ENCODE measurements at regions not wholly inside any gene's neighbourhood (a gene's known extent, or its start where the extent isn't known, plus 50 kb on each side); places are given as distances from the start of the nearest gene placed in this dataset.

DNA sequence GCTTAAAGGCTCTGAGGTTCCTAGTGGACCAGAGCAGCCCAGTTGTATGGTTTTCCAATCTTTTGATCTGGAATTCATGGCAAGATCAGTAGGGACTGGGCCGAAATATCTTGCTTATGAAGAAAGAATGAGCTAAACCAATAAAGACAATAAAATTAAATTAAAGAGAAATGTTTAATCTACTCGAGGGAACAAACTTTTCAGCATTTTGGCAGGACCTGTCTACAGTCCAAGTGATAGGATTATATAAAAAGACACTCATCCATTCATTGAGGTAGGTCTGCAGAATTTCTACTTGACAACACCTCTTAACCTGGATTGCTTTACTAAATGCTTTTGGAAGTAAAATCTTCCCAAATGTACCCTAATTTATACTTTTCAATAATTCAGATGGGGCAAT, 113.6 kb downstream of the AXIN2 start:
- ATAC-seq (no peak), DNase-seq (no peak)
- intact Hi-C loops (cut with micrococcal nuclease), result no loop called here

GRCh38 chr17:65446838-65447526, 114.5 kb downstream of the AXIN2 start:
- intact Hi-C loops (cut with micrococcal nuclease), result no loop called here
- DNase-seq (peak; percentile 48), ATAC-seq (peak; percentile 64)

DNA sequence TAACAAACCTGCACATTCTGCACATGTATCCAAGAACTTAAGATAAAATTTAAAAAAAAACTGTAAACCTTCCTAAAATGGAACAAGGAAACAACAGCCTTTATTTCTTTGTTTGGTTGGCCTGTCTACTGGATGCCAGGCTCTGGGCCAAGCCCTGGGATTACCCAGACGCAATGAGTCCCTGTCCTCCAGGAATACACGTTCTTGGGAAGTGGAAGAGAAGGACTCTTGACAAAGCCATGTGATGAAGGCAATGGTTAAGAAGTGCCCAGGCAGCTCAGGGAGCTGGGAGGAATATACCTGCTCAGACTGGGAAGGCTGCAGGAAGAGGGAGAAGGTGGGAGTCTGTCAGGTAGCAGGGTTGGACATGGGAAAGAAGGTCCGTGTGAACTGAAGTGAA, 115.4 kb downstream of the AXIN2 start:
- no peak for ATAC-seq
- intact Hi-C loops (cut with micrococcal nuclease), result no loop called here
- no peak for DNase-seq

- intact Hi-C loops (cut with micrococcal nuclease), result no loop called here
- ATAC-seq (no peak), DNase-seq (no peak)
These were observed 117.4 kb downstream of the AXIN2 start for GRCh38 chr17:65444049-65444448.

DNA sequence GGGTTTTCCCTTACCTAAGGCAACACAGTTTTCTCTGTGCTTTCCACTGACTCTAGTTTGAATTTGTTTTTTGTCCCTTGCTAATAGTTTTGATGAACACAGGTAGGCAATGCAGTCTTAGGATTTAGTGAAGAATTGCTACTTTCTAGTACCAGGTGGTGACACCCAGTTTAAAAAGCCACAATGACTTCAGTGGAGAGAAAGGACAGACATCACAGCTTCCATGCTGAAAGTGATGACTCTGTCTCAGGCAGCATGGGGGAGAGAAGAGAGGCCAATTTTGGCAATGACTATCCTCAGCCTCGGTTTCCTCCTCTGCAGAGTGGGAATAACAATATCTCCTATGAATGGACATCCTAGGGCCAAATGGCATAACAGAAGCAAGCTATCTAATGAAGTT, 118.8 kb downstream of the AXIN2 start:
- ATAC-seq (no peak), DNase-seq (no peak)
- intact Hi-C loops (cut with micrococcal nuclease), result no loop called here

GRCh38 chr17:65442250-65442649, 119.2 kb downstream of the AXIN2 start:
- DNase-seq, result no peak
- intact Hi-C loops (cut with micrococcal nuclease), result no loop called here

GRCh38 chr17:65441053-65441605, 120.3 kb downstream of the AXIN2 start:
- no peak for DNase-seq

More at GRCh38 chr17:65442250-65442649, 119.2 kb downstream of the AXIN2 start:
- no peak for ATAC-seq

DNA sequence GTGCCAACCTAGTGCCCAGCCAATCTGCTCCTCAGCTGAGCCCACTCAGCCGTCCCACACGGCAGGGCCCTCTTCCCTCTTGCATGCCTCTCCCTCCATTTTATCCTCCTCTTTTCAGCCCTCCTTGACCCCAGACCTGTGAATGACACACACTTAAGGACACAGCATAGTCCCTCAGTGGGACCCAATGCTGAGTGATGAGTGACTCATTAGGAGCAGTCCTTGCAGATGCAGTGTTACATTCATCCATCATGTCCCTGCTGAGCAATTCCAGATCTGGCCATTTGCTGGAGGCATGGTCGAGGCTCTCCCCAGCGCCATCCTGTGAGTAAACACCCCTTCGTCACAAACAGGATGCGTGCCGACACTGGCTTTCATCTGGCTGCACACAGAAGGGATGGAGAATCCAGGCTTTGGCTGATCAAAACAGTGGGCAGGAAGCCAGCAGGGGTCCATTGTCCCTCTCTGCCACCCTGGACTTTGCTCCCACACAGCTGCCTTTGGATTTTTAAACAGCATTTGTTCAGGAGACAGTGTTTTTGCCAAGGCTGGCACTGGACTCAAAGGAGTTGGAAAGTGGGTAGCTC, 122.6 kb downstream of the AXIN2 start:
- intact Hi-C loops (cut with micrococcal nuclease), result no loop called here
- no peak for DNase-seq
- no peak for ATAC-seq

More at GRCh38 chr17:65441053-65441605, 120.3 kb downstream of the AXIN2 start:
- intact Hi-C loops (cut with micrococcal nuclease), result no loop called here
- ATAC-seq, result no peak

DNA sequence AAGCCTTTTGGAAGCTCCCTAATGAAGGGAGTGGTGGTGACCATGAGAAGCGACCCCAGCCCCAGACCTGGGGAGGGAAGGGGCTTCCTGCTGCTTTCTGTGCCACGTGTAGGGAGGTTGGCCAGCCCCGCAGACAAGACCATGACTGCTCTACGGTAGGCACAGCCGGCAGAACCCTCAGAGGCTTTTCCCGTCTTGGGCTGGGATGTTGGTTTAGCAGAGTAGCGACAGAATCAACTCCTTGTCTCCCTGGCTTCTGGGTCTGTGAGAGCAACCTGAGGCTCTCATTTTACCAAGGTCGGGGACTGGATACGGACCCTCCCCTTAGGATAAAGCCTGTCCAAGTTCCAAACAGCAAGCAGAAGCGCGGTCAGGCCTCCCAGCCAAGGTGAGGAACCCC, 123.3 kb downstream of the AXIN2 start:
- intact Hi-C loops (cut with micrococcal nuclease), result no loop called here
- ATAC-seq, result no peak
- no peak for DNase-seq

DNA sequence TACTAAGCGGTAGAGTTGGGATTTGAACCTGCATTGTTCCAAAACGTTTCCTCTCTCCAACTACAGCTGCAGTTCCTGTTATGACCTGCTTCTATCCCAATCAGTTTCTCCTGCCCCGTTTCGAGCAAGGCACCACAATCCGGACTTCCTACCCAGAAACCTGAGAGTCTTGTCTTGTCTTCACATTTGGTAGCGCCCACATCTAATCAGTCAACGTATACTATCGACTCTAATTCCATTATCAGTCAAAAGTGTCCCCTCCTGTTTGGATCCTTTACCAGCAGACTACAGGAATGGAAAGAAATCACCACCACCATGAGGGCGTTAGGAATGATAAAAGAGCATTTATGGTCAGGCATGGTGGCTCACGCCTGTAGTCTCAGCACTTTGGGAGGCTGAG, 124.6 kb downstream of the AXIN2 start:
- ATAC-seq (no peak), DNase-seq (no peak)
- intact Hi-C loops (cut with micrococcal nuclease), result no loop called here

- DNase-seq (no peak), ATAC-seq (no peak)
- intact Hi-C loops (cut with micrococcal nuclease), result no loop called here
These were observed 126.6 kb downstream of the AXIN2 start for GRCh38 chr17:65434878-65435277.

DNA sequence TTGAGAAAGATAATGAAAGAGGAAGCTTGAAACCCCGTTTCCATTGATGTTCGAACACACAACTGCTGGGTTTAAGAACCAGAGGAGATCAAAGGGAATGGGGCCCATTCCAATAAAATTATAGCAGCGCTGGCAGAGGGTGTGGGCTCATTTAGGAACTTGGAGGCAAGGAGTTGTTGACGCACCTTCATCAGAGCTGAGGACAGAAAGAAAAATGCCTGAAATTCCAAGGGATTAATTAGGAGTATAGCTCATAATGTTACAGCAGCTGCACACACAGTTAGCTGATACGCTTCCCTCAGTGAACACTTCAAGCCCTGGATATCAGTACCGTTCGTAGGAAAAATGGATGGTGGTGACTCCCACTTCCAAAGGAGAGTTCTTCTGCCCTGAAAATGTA, 127.2 kb downstream of the AXIN2 start:
- no peak for ATAC-seq
- no peak for DNase-seq
- intact Hi-C loops (cut with micrococcal nuclease), result no loop called here

GRCh38 chr17:65433592-65433991, 127.9 kb downstream of the AXIN2 start:
- intact Hi-C loops (cut with micrococcal nuclease), result no loop called here
- DNase-seq (no peak), ATAC-seq (no peak)

DNA sequence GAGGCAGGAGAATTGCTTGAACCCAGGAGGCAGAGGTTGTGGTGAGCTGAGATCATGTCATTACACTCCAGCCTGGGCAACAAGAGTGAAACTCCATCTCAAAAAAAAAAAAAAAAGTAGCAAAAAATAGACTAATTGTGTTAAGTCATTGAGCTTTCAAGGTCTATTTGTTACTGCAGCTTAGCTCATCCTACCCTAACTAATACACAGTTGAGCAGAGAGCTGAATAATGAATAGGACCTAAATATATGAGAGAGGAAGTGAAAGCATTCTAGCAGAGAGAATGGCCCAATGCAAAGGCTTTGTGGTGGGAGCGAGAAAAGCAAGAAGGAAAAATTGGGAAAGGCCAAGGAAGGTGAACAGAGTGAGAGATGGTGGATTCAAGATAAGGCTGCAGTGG, 128.3 kb downstream of the AXIN2 start:
- DNase-seq (no peak), ATAC-seq (no peak)
- intact Hi-C loops (cut with micrococcal nuclease), result no loop called here

- DNase-seq (no peak), ATAC-seq (no peak)
- intact Hi-C loops (cut with micrococcal nuclease), result no loop called here
These were observed 130.3 kb downstream of the AXIN2 start for GRCh38 chr17:65431116-65431515.

- DNase-seq, result peak; percentile 52
- ATAC-seq, result peak; percentile 88
- intact Hi-C loops (cut with micrococcal nuclease), result no loop called here
These were observed 131.1 kb downstream of the AXIN2 start for GRCh38 chr17:65430209-65430833.

DNA sequence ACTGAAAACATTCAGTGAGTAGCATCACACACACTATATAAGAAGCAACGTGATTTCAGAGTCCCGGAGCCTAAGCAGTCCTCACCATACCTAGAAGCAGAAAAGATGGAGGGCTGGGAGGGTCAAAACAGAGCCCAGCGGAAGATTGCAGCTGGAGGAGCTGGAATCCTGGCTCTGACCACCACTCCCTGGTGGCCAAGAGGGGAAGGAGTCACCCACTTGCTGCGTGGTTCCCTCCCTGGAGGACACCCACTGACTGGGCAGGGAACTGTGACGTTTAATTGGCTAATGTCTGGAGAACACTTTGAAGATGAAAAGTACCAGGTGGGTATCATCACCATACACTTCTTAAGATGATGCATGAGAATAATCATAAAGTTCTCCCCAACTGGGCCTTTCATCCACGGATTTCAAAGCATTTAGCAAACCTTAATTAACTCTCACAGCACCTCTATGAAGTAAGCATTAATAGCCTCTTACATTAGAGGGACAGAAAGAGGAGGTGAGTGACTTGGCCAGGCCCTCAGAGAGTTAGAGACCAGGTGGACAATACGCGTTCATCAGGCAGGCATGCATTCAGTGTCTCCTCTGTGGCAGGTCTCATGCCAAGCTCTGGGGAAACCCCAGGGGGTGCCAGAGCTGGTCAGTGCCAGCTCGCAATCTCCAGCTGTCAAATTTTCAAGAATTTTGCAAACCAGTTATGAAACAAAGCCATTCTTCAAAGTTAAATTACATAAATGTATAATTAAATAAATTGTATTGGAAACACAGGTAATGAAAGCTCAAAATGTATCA, 137.9 kb downstream of the AXIN2 start:
- DNase-seq (no peak), ATAC-seq (no peak)
- intact Hi-C loops (cut with micrococcal nuclease), result no loop called here

DNA sequence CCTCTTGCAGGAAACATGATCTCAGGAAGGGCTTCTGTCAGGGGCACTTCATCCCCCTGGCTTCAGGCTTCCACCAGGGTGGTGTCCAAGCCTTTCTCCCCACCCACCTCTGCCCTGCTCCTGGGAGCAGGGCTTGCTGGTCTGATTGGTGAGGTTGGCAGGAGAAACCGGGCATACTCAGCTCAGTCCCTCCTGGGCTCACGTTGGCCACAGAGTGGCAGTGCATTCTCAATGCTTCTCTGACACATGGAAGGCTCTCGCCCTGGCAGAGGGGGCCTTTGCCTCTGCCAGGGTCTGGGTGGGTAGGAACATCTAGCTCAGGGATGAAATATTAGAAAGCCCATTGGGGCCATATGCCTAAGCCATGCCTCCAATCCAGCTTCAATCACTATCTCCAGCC, 142.8 kb downstream of the AXIN2 start:
- intact Hi-C loops (cut with micrococcal nuclease), result no loop called here
- peak; percentile 46 for DNase-seq
- peak; percentile 81 for ATAC-seq

- intact Hi-C loops (cut with micrococcal nuclease), result no loop called here
- DNase-seq (no peak), ATAC-seq (no peak)
These were observed 143.8 kb downstream of the AXIN2 start for GRCh38 chr17:65417406-65418221.

All from left ventricle myocardium superior (tissue), 1 donor.